ENCODE measurements at regions not wholly inside any gene's neighbourhood (a gene's known extent, or its start where the extent isn't known, plus 50 kb on each side); places are given as distances from the start of the nearest gene placed in this dataset.

DNA sequence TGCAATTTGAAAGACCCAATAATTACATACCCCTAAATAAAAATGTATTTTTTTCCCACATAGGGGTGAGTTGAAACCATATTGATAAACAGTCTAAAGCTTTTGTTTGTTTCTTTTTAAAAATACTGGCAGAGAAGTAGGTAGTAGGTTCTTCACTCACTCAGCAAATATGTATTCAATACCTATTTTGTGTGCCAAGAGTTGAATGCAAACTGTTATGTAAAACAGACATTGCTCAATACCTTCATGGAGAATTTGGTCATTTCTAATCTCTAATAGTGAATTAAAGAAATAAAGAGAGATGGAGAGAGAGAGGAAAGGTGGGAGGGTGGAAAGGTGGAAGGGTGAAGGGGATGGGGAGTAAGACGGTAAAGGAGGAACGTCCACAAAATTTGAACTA is 589.9 kb upstream of the GNPDA2 start:
- no TSS peak for BruUV-seq (replicated peaks)
- DNase-seq (ENCODE audit: low read depth, low spot score): no peak
- Histone ChIP-seq H3K4me3 (no peak overlapping the region), H3K9me3 (replicated peaks; ENCODE audit: control insufficient read depth, insufficient read depth, low read length) (no peaks in the 10 kb centered on the region), H3K36me3 (ENCODE audit: control insufficient read depth in 2 of 2, insufficient read depth in 2 of 2, low read length in 1 of 2) (no peaks in the 10 kb centered on the region), H3K4me2 (ENCODE audit: control insufficient read depth, insufficient read depth) (no peak overlapping the region), H2AFZ (ENCODE audit: control insufficient read depth, low read depth, low read length) (no peak overlapping the region), H3K27me3 (replicated peaks in 1 of 2; ENCODE audit: control insufficient read depth in 2 of 2, insufficient read depth in 2 of 2, low read length in 1 of 2) (no peaks in the 10 kb centered on the region), H4K20me1 (ENCODE audit: control insufficient read depth, insufficient read depth) (no peaks in the 10 kb centered on the region), H3K4me1 (ENCODE audit: control insufficient read depth, insufficient read depth, low read length) (no peaks in the 10 kb centered on the region), H3K9ac (ENCODE audit: control insufficient read depth, insufficient read depth, low read length) (no peak overlapping the region), H3K27ac (ENCODE audit: control insufficient read depth, insufficient read depth) (no peak overlapping the region), H3K79me2 (ENCODE audit: control insufficient read depth, insufficient read depth, low read length) (no peaks in the 10 kb centered on the region)
- SMC1A ChIA-PET (ENCODE audit: uncharacterized antibody, unreplicated experiment): interaction anchor here (2.2 kb wide), 1 partner anchor 10 kb away, joined by 5 read pairs; no protein-coding TSS in a partner anchor
- ATAC-seq: no peak
- intact Hi-C loops (cut with micrococcal nuclease; ENCODE audit: unreplicated experiment): no loop called here
- CTCF ChIA-PET: no interaction called here
- TF ChIP-seq RBBP5 (conservative IDR thresholded peaks at IDR 0.05) (no peak), ZSCAN29 (IDR thresholded peaks at IDR 0.05) (no peak), RB1 (IDR thresholded peaks at IDR 0.05; ENCODE audit: borderline replicate concordance) (no peak), NR2C1 (IDR thresholded peaks at IDR 0.05) (no peak), TAF1 (IDR thresholded peaks at IDR 0.05; ENCODE audit: borderline replicate concordance, low read depth, low read length) (no peak), SMAD5 (IDR thresholded peaks at IDR 0.05; ENCODE audit: low read depth) (no peak)
- TF ChIP-seq, protein P1, sequence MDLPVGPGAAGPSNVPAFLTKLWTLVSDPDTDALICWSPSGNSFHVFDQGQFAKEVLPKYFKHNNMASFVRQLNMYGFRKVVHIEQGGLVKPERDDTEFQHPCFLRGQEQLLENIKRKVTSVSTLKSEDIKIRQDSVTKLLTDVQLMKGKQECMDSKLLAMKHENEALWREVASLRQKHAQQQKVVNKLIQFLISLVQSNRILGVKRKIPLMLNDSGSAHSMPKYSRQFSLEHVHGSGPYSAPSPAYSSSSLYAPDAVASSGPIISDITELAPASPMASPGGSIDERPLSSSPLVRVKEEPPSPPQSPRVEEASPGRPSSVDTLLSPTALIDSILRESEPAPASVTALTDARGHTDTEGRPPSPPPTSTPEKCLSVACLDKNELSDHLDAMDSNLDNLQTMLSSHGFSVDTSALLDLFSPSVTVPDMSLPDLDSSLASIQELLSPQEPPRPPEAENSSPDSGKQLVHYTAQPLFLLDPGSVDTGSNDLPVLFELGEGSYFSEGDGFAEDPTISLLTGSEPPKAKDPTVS (IDR thresholded peaks at IDR 0.05; ENCODE audit: low read depth, low read length): no peak
- TF ChIP-seq, protein P2, sequence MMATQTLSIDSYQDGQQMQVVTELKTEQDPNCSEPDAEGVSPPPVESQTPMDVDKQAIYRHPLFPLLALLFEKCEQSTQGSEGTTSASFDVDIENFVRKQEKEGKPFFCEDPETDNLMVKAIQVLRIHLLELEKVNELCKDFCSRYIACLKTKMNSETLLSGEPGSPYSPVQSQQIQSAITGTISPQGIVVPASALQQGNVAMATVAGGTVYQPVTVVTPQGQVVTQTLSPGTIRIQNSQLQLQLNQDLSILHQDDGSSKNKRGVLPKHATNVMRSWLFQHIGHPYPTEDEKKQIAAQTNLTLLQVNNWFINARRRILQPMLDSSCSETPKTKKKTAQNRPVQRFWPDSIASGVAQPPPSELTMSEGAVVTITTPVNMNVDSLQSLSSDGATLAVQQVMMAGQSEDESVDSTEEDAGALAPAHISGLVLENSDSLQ (IDR thresholded peaks at IDR 0.05): no peak
- POLR2A ChIA-PET: no interaction called here
- RAD21 ChIA-PET (ENCODE audit: unreplicated experiment): no interaction called here
- in situ Hi-C loops (cut with MboI): no loop called here
- FAIRE-seq: no peak
- WGBS (ENCODE audit: insufficient coverage, insufficient replicate concordance, low lambda C conversion rate, missing lambda C conversion rate): 52% methylated on average over 2 of the region's 2 CpGs

Data from GM12878 (cell line).